ENCODE measurements at regions not wholly inside any gene's neighbourhood (a gene's known extent, or its start where the extent isn't known, plus 50 kb on each side); places are given as distances from the start of the nearest gene placed in this dataset.

DNA sequence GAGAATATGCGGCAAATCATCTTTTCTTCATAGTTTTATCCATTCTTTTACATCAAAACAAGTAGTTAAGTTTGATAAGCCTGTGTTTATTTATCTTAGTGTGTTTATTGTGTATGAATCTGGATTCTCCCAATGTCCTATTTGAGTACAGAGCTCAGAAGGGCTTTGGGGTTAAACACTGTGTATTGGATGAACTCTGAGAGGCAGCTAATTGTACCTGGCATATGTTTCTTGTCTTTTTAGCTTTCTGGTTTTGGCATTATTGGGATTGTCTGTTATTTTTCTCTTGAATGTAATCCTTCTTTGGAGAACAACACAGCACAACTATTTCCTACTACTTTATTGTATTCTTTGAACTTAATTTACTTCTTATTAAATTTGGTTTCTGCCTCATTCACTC lies 906.9 kb downstream of the ADGRL2 start:
- DNase-seq, result no peak

DNA sequence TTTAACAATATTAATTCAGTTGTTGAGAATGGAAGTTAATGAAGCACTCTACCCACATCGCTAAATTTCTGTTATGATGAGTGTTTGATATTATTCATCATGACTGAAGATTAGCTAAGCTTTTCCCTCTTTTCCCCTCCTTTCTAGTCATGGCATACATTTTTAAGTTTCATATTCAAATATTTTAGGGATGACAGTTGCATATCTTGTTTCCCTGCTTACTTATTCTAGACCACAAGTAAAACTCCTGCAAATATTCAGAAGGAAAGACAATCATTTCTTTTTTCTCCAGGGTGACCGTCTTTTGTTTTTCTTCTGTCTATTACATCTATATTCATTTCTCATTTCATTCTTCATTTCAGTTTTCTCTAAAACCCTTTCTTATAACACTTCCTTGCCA lies 906.0 kb downstream of the ADGRL2 start:
- no peak for DNase-seq

DNA sequence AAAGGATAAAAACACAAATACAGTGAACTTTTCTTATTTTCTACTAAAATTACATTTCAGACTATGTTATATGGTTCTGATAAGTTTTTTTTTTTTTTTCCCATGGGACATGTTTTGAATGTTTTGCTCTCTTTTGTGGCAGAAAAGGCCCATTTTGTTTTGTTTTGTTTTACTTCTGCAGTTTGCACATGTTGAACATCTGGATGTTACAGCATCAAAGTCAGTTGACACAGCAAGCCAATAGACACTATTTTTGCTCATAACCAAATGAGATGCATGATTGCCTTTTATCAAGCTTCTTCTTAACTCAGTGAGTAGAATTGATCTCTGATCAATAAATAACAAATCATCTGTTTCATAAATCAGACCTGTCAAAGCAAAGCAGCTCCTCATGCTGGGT lies 904.2 kb downstream of the ADGRL2 start:
- DNase-seq, result no peak

DNA sequence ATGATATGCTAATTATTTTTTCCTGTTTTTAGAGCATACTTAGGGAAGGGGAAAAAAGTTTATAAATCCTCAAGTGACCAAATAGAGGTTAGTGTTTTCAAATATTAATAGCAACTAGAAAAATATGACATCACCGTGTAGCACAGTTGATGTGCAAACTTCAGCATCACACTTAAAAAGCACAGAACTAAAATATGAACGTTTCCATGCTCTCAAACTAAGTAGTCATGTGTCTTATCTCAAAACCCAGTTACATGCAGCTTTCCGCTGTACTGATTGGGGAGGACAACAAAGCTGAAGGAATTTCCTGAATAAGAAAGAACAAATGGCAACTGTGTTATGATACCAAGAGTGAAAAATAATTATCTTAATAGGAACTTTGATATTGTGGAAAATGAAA lies 903.7 kb downstream of the ADGRL2 start:
- DNase-seq, result no peak

DNA sequence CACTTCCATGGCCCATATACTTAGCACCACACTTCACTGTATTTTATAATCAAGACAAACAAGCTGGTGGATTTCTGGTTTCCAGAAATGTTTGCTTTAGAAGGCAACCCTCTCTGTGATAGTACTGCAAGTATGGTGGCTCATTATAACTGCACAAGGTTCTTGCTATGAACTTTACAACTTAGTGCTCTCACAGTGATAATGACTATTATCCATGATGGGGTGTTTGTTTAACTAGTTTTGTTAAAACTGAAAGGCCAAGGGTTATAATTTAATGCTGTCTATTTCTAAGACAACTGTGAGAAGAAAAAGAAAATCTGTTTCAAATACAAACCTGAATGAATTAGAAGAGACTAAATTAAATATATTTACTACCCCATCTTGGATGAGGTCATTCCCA lies 903.2 kb downstream of the ADGRL2 start:
- no peak for DNase-seq

DNA sequence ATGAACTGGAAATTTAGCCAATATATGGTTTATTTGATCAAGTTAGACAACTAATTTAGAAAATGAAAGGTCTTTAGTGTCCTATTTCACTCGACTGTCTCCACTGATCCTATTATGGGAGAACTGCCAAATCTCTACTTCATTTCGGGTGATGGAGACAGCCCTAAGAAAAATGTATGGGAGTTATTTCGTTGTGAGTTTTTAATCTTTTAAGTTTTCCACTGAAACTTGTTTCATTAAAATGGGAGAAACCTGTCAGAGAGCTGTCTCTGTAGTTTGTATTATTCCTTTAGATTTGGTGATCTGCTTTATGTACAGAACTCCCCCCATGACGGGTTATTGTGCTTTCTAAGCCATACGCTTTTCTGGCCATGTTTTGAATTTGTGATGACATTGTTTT lies 899.7 kb downstream of the ADGRL2 start:
- no peak for DNase-seq

DNA sequence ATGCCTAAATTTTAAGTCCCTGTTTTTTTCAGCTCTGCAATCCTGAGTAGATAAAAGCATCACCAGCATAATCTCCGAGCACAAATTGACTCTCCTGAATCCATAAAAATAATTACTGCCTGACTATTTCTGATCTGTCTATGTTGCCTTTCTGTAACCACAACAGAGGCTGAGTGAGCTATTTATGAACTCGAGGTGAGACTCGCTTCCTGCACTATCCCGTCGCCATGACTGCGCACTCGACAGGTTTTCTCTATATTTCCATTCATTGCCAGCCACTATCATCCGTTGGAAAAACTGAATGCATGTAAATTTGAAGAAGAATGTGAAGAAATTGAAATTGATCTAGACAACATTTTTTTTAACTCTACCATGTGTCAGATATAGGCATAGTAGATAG lies 897.2 kb downstream of the ADGRL2 start:
- DNase-seq, result no peak

DNA sequence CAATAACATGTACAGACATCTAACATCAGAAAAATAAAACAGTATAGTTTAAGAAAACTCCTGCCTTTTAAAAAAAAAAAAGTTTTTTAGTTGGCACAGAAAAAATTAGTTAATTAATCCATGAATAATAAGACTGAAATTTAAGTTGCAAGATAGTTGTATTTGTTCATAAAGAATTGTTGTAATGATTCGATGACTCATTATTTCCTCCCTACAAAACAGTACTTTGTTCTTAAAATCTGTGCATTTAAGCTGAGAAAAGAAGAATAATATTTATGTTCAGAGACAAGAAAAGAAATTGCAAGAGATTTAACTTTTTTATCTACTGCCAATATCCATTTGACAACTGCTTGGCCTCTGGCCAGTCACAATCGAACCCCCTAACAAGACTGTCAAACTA lies 894.7 kb downstream of the ADGRL2 start:
- no peak for DNase-seq

DNA sequence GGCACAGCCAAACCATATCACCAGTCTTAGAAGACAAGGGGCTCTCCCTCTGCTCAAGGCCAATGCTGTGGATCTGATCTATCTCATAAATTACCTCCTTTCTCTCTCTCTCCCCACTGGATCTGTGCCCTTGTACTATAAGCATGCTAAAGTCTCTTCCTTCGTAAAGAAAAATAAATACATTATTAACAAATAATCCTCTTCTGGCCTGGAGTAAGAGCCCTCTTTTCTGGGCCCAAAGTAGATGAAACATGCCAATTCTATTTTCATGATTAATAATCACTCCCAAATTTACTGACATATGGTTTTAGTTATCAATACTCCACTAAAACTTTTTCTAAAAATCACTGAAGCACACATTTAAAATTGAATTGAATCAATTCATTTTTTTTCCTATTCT lies 889.7 kb downstream of the ADGRL2 start:
- DNase-seq, result no peak

DNA sequence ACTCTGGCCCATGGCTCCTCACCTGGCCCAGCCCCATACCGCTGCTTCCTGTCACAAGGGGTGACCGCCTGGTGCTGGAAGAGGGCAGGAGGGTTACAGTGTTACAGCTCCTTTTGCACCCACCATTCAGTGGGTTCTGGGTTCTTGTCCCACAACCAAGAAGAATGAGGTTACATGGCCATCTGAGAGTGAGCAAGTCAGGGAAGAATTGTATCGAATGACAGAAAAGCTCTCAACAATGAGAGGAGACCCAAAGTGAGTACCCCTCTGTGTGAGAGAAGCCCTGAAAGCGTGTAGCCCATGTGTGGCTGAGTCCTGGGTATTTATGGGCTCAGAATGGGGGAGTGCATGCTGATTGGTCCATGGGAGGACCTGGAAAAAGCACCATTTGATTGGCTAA lies 888.5 kb downstream of the ADGRL2 start:
- DNase-seq, result no peak

DNA sequence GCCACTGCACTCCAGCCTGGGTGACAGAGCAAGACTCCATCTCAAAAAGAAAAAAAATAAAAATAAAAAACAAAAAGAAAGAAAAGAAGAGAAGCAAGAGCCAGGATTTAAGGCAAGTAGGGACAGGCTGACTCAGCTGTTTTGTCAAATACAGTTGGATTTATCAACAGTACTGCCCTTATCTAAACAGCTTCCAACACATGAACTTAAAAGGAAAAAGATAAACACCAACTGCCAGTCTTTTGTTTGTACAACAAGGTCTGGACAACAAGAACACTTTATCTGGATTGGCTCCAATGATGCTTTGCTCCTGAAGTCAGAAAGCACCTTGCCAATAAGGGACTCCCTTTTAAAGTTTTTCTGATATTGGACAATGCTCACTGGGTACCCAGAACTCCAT lies 886.0 kb downstream of the ADGRL2 start:
- DNase-seq, result no peak

DNA sequence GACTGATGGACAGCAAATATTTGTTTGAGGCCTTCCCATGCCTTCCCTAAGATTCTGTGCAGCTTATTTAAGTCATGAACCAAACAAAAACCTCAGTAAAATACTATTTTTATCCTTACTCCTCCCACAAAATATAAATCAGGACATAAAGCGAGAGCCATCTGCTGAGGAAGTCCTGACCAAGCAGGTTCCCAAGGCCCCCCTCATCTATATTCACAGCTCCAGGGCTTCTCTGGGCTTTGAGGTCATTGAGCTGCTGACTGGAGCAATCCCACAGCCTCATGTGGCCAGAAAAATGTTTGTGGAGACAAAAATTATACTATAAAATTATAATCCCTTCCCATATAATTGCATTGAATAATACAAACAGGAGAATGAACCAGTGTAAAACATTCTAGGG lies 846.2 kb downstream of the ADGRL2 start:
- DNase-seq, result no peak

DNA sequence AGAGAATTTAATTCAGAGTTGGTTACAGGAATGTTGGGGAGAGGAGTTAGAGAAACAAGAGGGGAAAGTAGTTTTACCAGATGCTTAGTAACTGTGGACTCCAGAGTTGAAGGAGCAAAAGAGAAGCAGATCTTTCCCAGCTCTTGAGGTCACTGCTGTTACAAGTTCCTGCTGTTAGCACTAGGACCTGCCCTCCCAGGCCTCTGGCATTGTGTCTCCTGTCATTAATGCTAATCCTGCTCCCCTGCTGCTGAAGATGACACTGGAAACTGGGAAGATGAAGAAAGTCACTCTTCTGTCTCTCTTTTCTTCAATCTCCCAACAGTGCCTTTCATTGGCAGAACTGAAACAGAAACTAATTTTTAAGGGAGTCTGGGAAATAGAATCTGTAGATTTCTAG lies 845.6 kb downstream of the ADGRL2 start:
- DNase-seq, result no peak

DNA sequence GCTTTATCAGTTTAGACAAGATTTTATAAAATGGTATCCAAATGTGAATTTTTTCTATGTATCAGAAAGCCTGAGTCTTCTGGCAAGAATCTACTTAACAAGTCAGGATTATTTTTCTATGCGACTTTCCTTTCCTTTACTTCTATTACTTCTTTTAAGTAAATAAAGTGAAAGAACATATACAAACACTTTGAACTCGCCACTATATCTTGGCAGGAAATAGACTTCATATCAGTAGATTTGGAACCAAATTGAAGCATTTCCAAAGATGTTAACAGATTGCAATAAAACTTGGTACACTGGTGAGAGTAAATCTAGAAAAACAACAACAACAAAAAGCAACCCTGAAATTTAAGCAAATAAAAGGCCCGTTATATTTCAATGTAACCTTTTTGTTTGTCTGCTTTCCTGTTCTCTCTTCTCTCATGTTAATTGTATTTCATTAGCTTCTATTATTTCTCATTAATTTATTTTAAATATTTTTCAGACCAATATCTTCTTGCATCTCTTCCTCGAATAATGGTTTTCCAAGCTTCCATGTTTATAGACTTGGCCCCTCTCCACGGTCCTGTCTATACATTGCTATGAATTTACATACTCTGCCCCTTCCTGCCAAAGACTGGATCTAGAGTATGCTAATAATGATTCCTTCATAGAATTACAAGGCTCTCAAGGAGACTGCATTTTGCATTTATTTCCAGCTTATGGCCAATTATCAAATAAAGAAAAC lies 843.6 kb downstream of the ADGRL2 start:
- DNase-seq, result no peak

DNA sequence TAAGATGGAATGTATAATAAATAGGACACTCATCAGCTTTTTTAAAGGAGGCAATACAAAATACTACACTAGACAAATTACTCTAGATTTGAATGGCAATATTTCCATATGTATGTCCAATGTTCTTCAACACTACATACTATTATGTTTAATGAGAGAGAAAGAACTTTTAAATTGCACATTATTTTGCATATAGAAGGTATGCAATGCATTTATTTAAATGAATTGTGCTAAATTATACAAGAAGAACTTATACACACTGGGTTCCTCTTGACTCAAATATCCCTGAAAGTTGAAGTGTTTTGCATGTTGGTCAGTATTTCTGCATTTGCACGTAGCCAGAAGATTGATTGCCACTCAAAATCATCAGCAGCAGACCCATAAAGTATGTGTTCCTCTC lies 839.6 kb downstream of the ADGRL2 start:
- no peak for DNase-seq

DNA sequence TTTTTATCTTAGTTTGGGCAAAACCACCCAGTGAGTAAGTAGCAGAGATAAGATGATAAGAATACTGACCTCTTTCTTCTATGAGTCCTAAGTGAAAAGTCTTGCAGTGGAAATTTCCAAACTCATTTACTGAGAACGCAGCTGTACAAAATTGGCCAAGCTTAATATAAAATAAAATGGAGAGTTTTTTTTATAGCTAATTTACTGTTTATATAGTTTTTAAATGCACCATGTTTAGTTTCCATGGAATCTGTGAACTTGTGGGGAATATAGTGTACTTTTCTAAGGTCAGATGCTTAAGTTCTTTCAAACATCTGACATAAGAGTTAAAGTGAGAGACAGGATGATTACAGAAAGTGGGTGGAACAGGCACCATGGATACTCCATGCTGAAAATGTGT lies 833.5 kb downstream of the ADGRL2 start:
- no peak for DNase-seq

DNA sequence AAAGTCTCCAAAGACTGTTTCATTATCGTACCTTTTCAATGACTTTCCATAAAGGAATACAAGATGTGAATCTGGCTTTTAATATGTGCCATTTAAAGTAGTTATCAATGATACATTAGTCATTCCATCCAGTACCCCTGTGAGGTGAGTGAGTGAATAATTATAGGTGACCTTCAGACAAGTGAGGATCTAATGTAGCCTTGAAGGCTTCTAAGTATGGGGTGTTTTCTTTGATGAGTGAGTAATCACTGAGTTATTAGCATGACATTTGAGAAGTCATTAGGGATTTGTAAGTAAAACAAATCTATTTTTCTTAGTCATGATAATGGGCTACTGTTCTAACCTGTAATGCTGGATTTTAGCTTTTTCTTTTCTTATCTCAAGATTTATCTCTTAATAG lies 831.4 kb downstream of the ADGRL2 start:
- no peak for DNase-seq

DNA sequence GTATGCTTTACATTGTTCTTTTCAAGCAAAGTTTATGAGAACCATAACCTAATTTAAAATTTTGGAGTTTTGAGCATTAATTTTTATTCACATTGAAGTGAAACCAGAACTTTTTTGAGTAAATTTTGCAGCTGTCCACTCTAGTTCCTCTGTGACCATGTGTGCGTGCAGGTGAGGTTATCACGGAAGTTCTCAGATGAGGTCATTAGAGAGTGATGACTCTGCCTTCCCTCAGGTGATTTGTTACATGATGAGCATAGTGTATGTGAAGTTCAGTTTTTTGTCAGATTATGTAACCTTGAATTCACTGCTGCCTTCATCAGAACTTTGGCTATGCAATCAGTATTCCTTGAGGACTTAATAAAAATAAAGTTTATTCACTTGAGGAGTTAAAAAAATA lies 828.2 kb downstream of the ADGRL2 start:
- no peak for DNase-seq

DNA sequence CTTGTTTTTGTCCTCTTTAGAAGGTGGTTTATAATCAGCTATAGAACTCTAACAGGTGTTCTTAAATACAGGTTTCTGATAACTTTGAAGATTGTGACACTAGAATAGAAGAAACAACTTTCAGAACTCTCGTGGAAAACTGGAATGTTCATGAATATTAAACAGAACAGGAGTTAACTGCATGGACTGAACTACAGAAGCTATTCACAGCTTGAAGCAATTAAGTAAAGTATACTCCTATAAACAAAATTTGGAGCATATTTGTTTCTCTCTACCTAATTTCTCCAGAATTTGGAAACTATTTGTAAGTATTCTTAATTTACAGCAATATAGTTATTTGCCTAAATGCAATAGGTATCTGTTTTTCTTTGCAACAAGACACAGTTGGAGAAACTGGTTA lies 824.8 kb downstream of the ADGRL2 start:
- DNase-seq, result no peak

DNA sequence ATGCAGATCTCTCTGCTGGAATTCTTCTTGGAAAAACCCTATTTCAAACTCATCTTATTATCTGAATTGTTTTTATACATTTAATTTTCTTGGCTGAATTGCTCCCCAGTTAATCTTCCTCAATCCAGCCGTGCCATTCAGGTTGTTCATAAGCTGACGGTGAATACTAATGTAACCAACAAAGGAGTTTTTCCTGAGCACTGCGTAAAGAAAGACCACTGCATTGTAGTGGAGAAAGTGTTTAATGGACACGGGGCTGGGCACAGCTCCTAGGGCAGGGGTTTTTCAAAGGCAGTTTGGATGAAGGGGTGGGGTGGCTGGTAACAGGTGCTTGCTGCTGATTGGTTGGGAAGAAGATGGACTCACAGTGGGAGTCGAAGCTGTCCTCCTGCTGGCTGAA lies 820.3 kb downstream of the ADGRL2 start:
- no peak for DNase-seq

DNA sequence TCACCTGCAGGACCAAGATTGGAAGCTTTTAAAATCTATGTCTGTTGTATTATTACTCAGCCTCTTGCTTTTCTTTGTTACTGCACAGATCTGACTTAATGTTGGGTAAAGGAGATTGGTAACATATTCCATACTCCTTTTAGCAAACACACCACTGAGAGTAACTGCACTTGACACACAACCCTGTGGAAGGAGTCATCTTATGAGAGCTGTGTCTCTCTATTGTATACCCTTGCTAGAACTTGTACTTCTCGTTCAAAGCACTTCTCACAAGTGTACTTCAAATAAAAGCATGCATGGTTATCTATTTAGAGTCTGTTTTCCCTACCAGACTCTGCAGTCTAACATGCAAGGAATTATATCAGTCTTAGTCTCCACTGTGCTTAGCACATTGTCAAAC lies 813.4 kb downstream of the ADGRL2 start:
- DNase-seq, result no peak

DNA sequence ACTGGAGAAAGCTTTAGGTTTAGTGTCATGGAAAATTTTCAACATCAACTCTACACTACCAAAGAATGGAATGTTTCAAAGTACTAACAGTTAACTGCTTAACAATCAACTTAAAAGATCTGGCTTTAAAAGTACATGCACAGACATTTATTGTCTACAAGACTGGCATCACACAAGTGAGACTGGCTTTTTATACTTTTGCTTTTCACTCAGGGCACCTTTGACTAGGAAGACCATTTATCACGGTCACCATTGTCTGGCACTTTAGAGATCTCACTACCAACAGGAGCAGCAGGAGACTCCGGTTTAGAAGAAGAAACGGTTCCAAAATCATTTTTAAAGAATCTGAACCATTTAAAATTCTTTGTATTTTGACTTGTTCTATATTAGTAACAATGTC lies 812.3 kb downstream of the ADGRL2 start:
- DNase-seq, result no peak

DNA sequence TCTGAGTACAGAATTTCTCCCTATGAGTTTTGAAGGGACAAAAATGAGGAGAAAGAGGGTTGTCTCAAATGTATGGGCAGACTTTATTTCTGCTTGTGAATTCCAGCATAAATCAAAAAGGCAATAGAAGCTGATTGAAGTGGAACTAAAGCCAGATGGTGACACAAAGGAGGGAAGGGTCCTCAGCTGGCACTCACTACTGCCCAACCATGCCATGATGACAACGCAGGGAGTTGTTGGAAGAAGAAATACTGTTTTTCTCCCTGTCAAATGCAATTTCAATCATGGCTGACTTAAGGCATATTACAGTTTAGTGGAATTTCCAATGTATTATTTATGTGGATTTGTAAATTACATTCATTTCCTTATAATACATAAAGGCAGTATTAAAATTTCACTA lies 805.8 kb downstream of the ADGRL2 start:
- DNase-seq, result no peak

DNA sequence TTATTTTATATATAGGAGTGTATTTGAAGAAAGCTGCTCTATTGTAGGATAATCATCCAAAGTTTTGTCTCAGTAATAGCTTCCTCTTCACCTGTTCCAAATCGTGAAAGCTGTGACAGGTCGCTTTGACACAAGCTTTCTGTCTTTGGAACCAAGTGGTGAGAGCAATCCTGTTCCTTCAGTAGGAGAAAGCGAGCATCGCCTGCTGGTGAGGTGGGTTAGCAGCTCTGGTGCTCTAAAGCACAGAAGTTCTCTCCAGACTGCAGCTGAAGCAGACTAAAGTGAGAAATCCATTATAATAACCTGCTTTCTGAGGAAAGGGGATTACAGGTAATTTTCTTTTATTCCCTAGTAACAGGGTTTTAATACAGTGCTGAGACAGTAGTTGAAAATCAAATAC lies 803.8 kb downstream of the ADGRL2 start:
- no peak for DNase-seq

DNA sequence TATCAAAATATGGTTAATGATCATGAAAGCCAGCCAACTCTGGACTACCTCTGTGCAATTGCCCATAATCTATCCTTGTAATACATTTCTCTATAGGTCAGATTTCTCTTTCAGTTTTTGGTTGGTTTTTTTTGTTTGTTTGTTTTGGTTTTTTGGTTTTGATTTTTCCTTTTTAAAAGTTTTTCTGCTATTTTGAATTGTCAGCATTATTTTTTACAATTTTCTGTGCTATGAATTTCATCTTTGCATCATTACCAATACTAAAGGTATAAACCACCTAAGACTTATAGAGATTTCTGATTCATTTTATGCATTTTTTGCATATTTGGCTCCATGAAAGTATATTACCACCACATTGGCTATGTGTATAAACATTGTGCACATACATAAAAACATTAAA lies 799.6 kb downstream of the ADGRL2 start:
- no peak for DNase-seq

DNA sequence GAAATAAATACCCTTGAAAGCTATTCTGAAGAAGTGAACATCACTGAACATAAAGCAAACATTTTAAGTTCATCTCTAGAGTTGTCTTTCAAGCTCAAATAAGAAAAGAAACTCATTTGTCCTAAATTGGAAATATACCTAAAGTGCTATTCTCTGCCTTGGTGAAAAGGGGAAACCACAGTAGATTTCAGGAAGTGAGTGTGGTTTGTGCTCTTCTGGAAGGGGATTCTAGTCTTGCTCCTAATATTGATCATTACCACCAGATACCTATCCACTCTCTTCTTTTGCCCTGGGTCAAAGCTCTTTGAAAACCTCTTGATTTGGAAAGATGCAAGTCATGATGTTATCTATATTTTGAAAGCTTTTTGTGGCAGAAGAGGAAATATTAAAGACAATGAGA lies 798.1 kb downstream of the ADGRL2 start:
- no peak for DNase-seq
